IPS-18a (cell line): ENCODE measurements at regions not wholly inside any gene's neighbourhood (a gene's known extent, or its start where the extent isn't known, plus 50 kb on each side); places are given as distances from the start of the nearest gene placed in this dataset.

ENCODE experiments used
- H3K27ac ChIP-seq: one replicate; pipeline ENCODE4 v1.5.1; 2013; ENCODE audit warnings: low read length
- H3K27me3 ChIP-seq: one replicate; pipeline ENCODE4 v1.6.1; 2013; ENCODE audit warnings: mild to moderate bottlenecking, low read length; ENCODE audit not compliant: control insufficient read depth, insufficient read depth
- H3K36me3 ChIP-seq: one replicate; pipeline ENCODE4 v1.6.1; 2013; ENCODE audit warnings: low read depth, low read length; ENCODE audit not compliant: control insufficient read depth
- H3K4me1 ChIP-seq: one replicate; pipeline ENCODE4 v1.6.1; 2013; ENCODE audit warnings: low read depth, low read length; ENCODE audit not compliant: control insufficient read depth
- H3K4me3 ChIP-seq: one replicate; pipeline ENCODE4 v1.5.1; 2013; ENCODE audit warnings: low read length
- H3K9ac ChIP-seq: one replicate; pipeline ENCODE4 v1.6.1; 2013; ENCODE audit warnings: mild to moderate bottlenecking, low read length, moderate library complexity
- H3K9me3 ChIP-seq: one replicate; pipeline ENCODE4 v1.6.1; 2013; ENCODE audit warnings: low read depth, low read length; ENCODE audit not compliant: control insufficient read depth

- Histone ChIP-seq H3K4me1 (no peaks in the 10 kb centered on the region), H3K27me3 (no peaks in the 10 kb centered on the region), H3K9me3 (no peaks in the 10 kb centered on the region), H3K4me3 (no peak overlapping the region), H3K9ac (no peak overlapping the region), H3K36me3 (no peaks in the 10 kb centered on the region), H3K27ac (no peak overlapping the region)
Observed at GRCh38 chr2:149737896-149738295, 150.3 kb upstream of the MMADHC start.

GRCh38 chr2:149735237-149735958 lies 147.8 kb upstream of the MMADHC start:
- peaks cover 7% of the 10 kb centered on the region for H3K4me1 ChIP-seq
- H3K4me3 ChIP-seq, result no peak overlapping the region
- H3K9ac ChIP-seq, result no peak overlapping the region
- no peaks in the 10 kb centered on the region for H3K27me3 ChIP-seq
- no peaks in the 10 kb centered on the region for H3K36me3 ChIP-seq
- no peaks in the 10 kb centered on the region for H3K9me3 ChIP-seq
- H3K27ac ChIP-seq, result no peak overlapping the region

- no peaks in the 10 kb centered on the region for H3K36me3 ChIP-seq
- H3K4me1 ChIP-seq, result peaks cover 7% of the 10 kb centered on the region
- no peaks in the 10 kb centered on the region for H3K27me3 ChIP-seq
- H3K4me3 ChIP-seq, result no peak overlapping the region
- no peak overlapping the region for H3K27ac ChIP-seq
- H3K9ac ChIP-seq, result no peak overlapping the region
- no peaks in the 10 kb centered on the region for H3K9me3 ChIP-seq
Observed at GRCh38 chr2:149733936-149734685, 146.5 kb upstream of the MMADHC start.

- H3K4me1 ChIP-seq, result peaks cover 7% of the 10 kb centered on the region
- no peak overlapping the region for H3K9ac ChIP-seq
- H3K27me3 ChIP-seq, result no peaks in the 10 kb centered on the region
- no peak overlapping the region for H3K27ac ChIP-seq
- H3K36me3 ChIP-seq, result no peaks in the 10 kb centered on the region
- no peaks in the 10 kb centered on the region for H3K9me3 ChIP-seq
- H3K4me3 ChIP-seq, result no peak overlapping the region
Observed at GRCh38 chr2:149732730-149733290, 145.2 kb upstream of the MMADHC start.

GRCh38 chr2:149732001-149732685 lies 144.6 kb upstream of the MMADHC start:
- Histone ChIP-seq H3K4me3 (no peak overlapping the region), H3K27me3 (no peaks in the 10 kb centered on the region), H3K4me1 (peaks cover 9% of the 10 kb centered on the region), H3K36me3 (no peaks in the 10 kb centered on the region), H3K9ac (no peak overlapping the region), H3K27ac (no peak overlapping the region), H3K9me3 (no peaks in the 10 kb centered on the region)

- Histone ChIP-seq H3K9ac (no peak overlapping the region), H3K36me3 (no peaks in the 10 kb centered on the region), H3K9me3 (no peaks in the 10 kb centered on the region), H3K4me3 (no peak overlapping the region), H3K4me1 (peaks cover 9% of the 10 kb centered on the region), H3K27me3 (no peaks in the 10 kb centered on the region), H3K27ac (no peak overlapping the region)
Observed at GRCh38 chr2:149731079-149731478, 143.5 kb upstream of the MMADHC start.

- H3K9ac ChIP-seq, result no peak overlapping the region
- no peak overlapping the region for H3K27ac ChIP-seq
Observed at GRCh38 chr2:149729586-149729985, 142.0 kb upstream of the MMADHC start.

GRCh38 chr2:149727927-149728326 lies 140.4 kb upstream of the MMADHC start:
- H3K9me3 ChIP-seq, result no peaks in the 10 kb centered on the region
- no peak overlapping the region for H3K27ac ChIP-seq
- H3K4me3 ChIP-seq, result no peak overlapping the region

More at GRCh38 chr2:149729586-149729985, 142.0 kb upstream of the MMADHC start:
- no peaks in the 10 kb centered on the region for H3K36me3 ChIP-seq
- no peaks in the 10 kb centered on the region for H3K9me3 ChIP-seq
- H3K4me1 ChIP-seq, result peaks cover 9% of the 10 kb centered on the region
- H3K27me3 ChIP-seq, result no peaks in the 10 kb centered on the region
- no peak overlapping the region for H3K4me3 ChIP-seq

GRCh38 chr2:149725234-149725633 lies 137.7 kb upstream of the MMADHC start:
- H3K9me3 ChIP-seq, result no peaks in the 10 kb centered on the region
- no peak overlapping the region for H3K4me3 ChIP-seq
- no peaks in the 10 kb centered on the region for H3K27me3 ChIP-seq
- no peaks in the 10 kb centered on the region for H3K36me3 ChIP-seq
- H3K27ac ChIP-seq, result no peak overlapping the region
- H3K4me1 ChIP-seq, result peaks cover 3% of the 10 kb centered on the region
- H3K9ac ChIP-seq, result no peak overlapping the region

More at GRCh38 chr2:149727927-149728326, 140.4 kb upstream of the MMADHC start:
- H3K27me3 ChIP-seq, result no peaks in the 10 kb centered on the region
- no peaks in the 10 kb centered on the region for H3K36me3 ChIP-seq
- no peak overlapping the region for H3K9ac ChIP-seq
- H3K4me1 ChIP-seq, result peaks cover 9% of the 10 kb centered on the region

GRCh38 chr2:149724091-149724490 lies 136.5 kb upstream of the MMADHC start:
- H3K27me3 ChIP-seq, result no peaks in the 10 kb centered on the region
- no peak overlapping the region for H3K9ac ChIP-seq
- H3K9me3 ChIP-seq, result no peaks in the 10 kb centered on the region
- no peak overlapping the region for H3K27ac ChIP-seq
- peaks cover 3% of the 10 kb centered on the region for H3K4me1 ChIP-seq
- H3K36me3 ChIP-seq, result no peaks in the 10 kb centered on the region
- no peak overlapping the region for H3K4me3 ChIP-seq

- Histone ChIP-seq H3K9ac (no peak overlapping the region), H3K9me3 (no peaks in the 10 kb centered on the region), H3K4me1 (peaks cover 11% of the 10 kb centered on the region), H3K27me3 (no peaks in the 10 kb centered on the region), H3K4me3 (no peak overlapping the region), H3K27ac (no peak overlapping the region), H3K36me3 (no peaks in the 10 kb centered on the region)
Observed at GRCh38 chr2:149720615-149721014, 133.0 kb upstream of the MMADHC start.
